ENCODE measurements at regions not wholly inside any gene's neighbourhood (a gene's known extent, or its start where the extent isn't known, plus 50 kb on each side); places are given as distances from the start of the nearest gene placed in this dataset.

DNA sequence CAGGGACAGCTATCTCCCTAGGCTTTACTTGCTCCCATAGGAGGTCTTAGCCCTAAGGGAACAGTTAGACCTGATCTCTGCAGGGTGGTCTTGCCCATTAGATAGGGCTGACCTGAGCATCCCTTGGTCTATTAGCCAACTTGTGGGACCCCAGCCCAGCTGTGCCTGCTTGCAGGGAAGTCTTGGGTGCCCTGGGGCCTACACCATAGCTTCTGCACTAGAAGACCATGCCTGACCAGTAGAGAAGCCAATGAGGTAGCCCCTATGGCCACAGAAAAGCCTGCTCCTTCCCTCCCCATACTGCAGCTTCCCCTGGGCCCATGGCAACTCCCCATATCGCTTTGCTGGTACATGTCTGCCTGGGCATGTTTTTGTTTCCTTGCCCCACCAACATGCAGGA, 1049.1 kb downstream of the TRHDE start:
- no peaks in the 10 kb centered on the region for H3K4me1 ChIP-seq
- H3K27ac ChIP-seq = no peak overlapping the region
- TF ChIP-seq, protein P1, sequence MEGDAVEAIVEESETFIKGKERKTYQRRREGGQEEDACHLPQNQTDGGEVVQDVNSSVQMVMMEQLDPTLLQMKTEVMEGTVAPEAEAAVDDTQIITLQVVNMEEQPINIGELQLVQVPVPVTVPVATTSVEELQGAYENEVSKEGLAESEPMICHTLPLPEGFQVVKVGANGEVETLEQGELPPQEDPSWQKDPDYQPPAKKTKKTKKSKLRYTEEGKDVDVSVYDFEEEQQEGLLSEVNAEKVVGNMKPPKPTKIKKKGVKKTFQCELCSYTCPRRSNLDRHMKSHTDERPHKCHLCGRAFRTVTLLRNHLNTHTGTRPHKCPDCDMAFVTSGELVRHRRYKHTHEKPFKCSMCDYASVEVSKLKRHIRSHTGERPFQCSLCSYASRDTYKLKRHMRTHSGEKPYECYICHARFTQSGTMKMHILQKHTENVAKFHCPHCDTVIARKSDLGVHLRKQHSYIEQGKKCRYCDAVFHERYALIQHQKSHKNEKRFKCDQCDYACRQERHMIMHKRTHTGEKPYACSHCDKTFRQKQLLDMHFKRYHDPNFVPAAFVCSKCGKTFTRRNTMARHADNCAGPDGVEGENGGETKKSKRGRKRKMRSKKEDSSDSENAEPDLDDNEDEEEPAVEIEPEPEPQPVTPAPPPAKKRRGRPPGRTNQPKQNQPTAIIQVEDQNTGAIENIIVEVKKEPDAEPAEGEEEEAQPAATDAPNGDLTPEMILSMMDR (IDR thresholded peaks at IDR 0.05) = no peak
- no peaks in the 10 kb centered on the region for H3K36me3 ChIP-seq (ENCODE audit: low read depth, missing control alignments)
- H3K27me3 ChIP-seq = no peaks in the 10 kb centered on the region
- no peak overlapping the region for H3K4me3 ChIP-seq
- no peak for DNase-seq
- no peaks in the 10 kb centered on the region for H3K9me3 ChIP-seq
- 80 to 100% methylated on average over 1 of the region's 1 CpG for WGBS, 2 donors
- intact Hi-C loops (cut with DNase I; ENCODE audit: low total_unique reads) = no loop called here

DNA sequence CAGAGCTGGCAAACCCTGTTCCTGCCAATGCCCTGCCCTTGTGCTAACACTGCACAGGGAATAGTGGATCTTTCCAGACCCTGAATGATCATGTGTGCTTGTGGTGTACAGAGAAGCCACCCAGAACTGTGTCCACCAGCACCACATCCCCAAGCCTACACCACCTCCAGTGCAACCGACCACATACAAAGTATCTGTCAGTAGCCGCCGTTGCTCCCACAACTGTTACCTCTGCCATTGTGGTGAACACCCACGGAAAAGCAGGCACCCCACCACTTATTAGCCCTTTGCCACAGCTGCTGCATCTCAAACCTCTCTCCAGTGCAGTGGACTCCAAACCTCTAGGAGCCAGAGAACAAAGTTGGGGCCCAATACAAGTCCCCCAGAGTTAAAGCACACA, 1049.6 kb downstream of the TRHDE start:
- TF ChIP-seq, protein P1 (IDR thresholded peaks at IDR 0.05) = no peak
- no peak for TF ChIP-seq POLR2A (IDR thresholded peaks at IDR 0.05)
- WGBS, 2 donors = 92 to 100% methylated on average over 4 of the region's 4 CpGs
- H3K27me3 ChIP-seq = no peaks in the 10 kb centered on the region
- H3K27ac ChIP-seq = no peak overlapping the region
- intact Hi-C loops (cut with DNase I; ENCODE audit: low total_unique reads) = no loop called here
- no peak for DNase-seq
- H3K9me3 ChIP-seq = no peaks in the 10 kb centered on the region
- H3K4me1 ChIP-seq = no peaks in the 10 kb centered on the region
- H3K36me3 ChIP-seq (ENCODE audit: low read depth, missing control alignments) = no peaks in the 10 kb centered on the region
- H3K4me3 ChIP-seq = no peak overlapping the region

DNA sequence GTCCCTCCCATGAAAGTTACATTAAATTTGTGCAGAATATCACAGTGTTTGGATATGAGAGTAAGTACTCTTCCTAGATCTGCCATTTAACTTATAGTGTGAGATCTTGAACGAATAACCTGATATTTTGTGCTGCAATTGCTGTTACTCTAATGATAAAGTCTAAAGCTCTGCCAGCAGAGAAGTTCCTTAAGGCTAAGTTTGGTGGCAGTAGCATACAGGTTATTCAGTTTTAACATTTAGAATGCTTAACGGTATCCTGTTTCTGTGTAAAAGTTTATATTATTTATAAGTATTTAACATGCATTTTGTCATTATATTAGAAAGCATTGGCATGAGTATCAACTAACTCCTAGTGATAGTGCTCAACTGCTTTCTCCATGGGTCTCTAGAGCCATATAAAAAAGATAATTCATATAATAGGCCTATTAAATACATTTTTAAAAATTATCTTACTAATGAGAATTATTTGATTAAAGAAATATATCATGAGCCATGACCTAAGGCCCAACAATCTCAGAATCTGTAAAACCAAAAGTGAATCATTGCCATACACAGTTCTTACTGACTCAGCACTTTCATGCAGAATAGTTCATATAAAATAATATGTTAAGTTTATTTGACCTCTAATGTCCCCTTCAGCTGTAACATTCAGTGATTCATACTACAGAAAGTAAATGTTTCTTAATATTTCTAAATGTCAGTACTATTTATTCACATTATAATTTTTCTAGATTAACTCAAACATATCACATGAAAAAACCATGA, 1058.6 kb downstream of the TRHDE start:
- intact Hi-C loops (cut with DNase I; ENCODE audit: low total_unique reads) = no loop called here
- TF ChIP-seq POLR2A (IDR thresholded peaks at IDR 0.05) = no peak
- TF ChIP-seq, protein P1 (IDR thresholded peaks at IDR 0.05) = no peak
- DNase-seq = no peak
- H3K4me1 ChIP-seq = no peaks in the 10 kb centered on the region
- WGBS, 2 donors = 65 to 71% methylated on average over 2 of the region's 2 CpGs
- no peak overlapping the region for H3K27ac ChIP-seq
- H3K27me3 ChIP-seq = no peaks in the 10 kb centered on the region
- H3K36me3 ChIP-seq (ENCODE audit: low read depth, missing control alignments) = no peaks in the 10 kb centered on the region
- no peak overlapping the region for H3K4me3 ChIP-seq
- H3K9me3 ChIP-seq = no peaks in the 10 kb centered on the region

DNA sequence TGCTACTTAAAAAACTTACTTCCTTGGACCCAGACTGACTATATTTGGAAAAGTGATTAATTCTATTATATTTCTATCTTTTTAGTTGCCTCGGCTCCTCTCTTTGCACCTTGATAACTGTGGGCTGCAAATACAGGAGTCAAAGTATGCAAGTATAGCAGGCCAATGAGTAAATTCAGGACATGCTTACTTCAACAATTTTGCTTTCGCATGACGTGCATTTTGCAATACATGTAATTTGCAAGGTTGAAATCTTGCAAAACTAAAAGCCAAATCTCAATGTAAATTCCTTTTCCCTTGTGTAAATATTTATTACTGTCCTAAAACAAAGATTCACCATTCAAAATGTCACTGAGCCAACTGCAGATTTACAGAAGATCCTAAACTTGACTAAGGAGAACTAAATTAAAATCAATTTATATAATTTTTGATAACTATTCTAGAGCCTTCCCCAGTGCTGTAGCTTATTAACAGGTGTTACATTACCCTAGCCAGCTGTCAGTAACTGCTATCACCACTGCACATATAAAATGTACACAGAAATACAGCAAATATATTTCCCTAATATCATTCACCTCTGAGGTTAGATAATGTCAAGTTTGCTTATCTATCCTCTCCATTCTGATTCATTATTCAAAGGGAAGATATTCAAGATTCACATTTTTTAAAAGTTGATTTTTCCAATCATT, 1069.5 kb downstream of the TRHDE start:
- Histone ChIP-seq H3K4me1 (no peaks in the 10 kb centered on the region), H3K27me3 (no peaks in the 10 kb centered on the region), H3K27ac (no peak overlapping the region), H3K36me3 (ENCODE audit: low read depth, missing control alignments) (no peaks in the 10 kb centered on the region), H3K4me3 (no peak overlapping the region), H3K9me3 (no peaks in the 10 kb centered on the region)
- WGBS, 2 donors = 77 to 87% methylated on average over 3 of the region's 3 CpGs
- no peak for DNase-seq
- TF ChIP-seq, protein P1 (IDR thresholded peaks at IDR 0.05) = no peak
- TF ChIP-seq POLR2A (IDR thresholded peaks at IDR 0.05) = no peak
- intact Hi-C loops (cut with DNase I; ENCODE audit: low total_unique reads) = no loop called here

Measured in testis (tissue), 2 donors.